ENCODE measurements at regions not wholly inside any gene's neighbourhood (a gene's known extent, or its start where the extent isn't known, plus 50 kb on each side); places are given as distances from the start of the nearest gene placed in this dataset.

- intact Hi-C loops (cut with DNase I; ENCODE audit: low total_unique reads) = no loop called here
- H3K4me3 ChIP-seq = no peak overlapping the region
- H3K27ac ChIP-seq = no peak overlapping the region
- WGBS, 5 donors = 78 to 86% (median 84%) methylated on average over 2 of the region's 2 CpGs
- H3K27me3 ChIP-seq = no peaks in the 10 kb centered on the region
- peak in 1 of 2 donors; percentile 24 for DNase-seq
- no peaks in the 10 kb centered on the region for H3K36me3 ChIP-seq
- H3K4me1 ChIP-seq = peaks cover 0 to 8% (median 1%) of the 10 kb centered on the region in 4 donors
- H3K9me3 ChIP-seq = no peaks in the 10 kb centered on the region
- TF ChIP-seq POLR2A (IDR thresholded peaks at IDR 0.05) (no peak), CTCF (IDR thresholded peaks at IDR 0.05) (no peak), POLR2AphosphoS5 (IDR thresholded peaks at IDR 0.05) (no peak), EP300 (IDR thresholded peaks at IDR 0.05) (no peak)
Observed at GRCh38 chr6:82022614-82023129, 224.9 kb downstream of the IBTK start.

GRCh38 chr6:82017773-82018172, 229.8 kb downstream of the IBTK start:
- Histone ChIP-seq H3K27me3 (no peaks in the 10 kb centered on the region), H3K4me3 (no peak overlapping the region), H3K9me3 (no peaks in the 10 kb centered on the region), H3K4me1 (peaks cover 0 to 13% (median 5%) of the 10 kb centered on the region in 4 donors), H3K27ac (peak overlapping the region in 1 of 5 donors; percentile 41), H3K36me3 (no peaks in the 10 kb centered on the region)
- TF ChIP-seq POLR2A (IDR thresholded peaks at IDR 0.05) (no peak), POLR2AphosphoS5 (IDR thresholded peaks at IDR 0.05) (no peak), EP300 (IDR thresholded peaks at IDR 0.05) (no peak), CTCF (IDR thresholded peaks at IDR 0.05) (no peak)
- intact Hi-C loops (cut with DNase I; ENCODE audit: low total_unique reads) = no loop called here
- no peak for DNase-seq
- WGBS, 5 donors = 75 to 89% (median 78%) methylated on average over 3 of the region's 3 CpGs

- no peak for DNase-seq
- no peaks in the 10 kb centered on the region for H3K36me3 ChIP-seq
- TF ChIP-seq POLR2A (IDR thresholded peaks at IDR 0.05) (no peak), POLR2AphosphoS5 (IDR thresholded peaks at IDR 0.05) (peak in 2 of 3 donors; percentile 10 to 44)
- no peaks in the 10 kb centered on the region for H3K27me3 ChIP-seq
- H3K4me3 ChIP-seq = no peak overlapping the region
- H3K27ac ChIP-seq = peak overlapping the region in 3 of 5 donors; percentile 41 to 50 (median 48)
- H3K4me1 ChIP-seq = peaks cover 0 to 13% (median 3%) of the 10 kb centered on the region in 4 donors
- intact Hi-C loops (cut with DNase I; ENCODE audit: low total_unique reads) = no loop called here
- H3K9me3 ChIP-seq = no peaks in the 10 kb centered on the region
Observed at GRCh38 chr6:82017288-82017687, 230.3 kb downstream of the IBTK start.

GRCh38 chr6:82015526-82015925, 232.0 kb downstream of the IBTK start:
- no peak overlapping the region for H3K4me3 ChIP-seq
- H3K4me1 ChIP-seq = peaks cover 0 to 13% (median 2%) of the 10 kb centered on the region in 4 donors
- no peaks in the 10 kb centered on the region for H3K27me3 ChIP-seq
- TF ChIP-seq CTCF (IDR thresholded peaks at IDR 0.05) (no peak), POLR2A (IDR thresholded peaks at IDR 0.05) (no peak), EP300 (IDR thresholded peaks at IDR 0.05) (no peak)
- H3K9me3 ChIP-seq = no peaks in the 10 kb centered on the region
- intact Hi-C loops (cut with DNase I; ENCODE audit: low total_unique reads) = no loop called here
- 44 to 86% (median 64%) methylated on average over 2 of the region's 2 CpGs for WGBS, 5 donors
- DNase-seq = no peak
- no peaks in the 10 kb centered on the region for H3K36me3 ChIP-seq
- peak overlapping the region in 2 of 5 donors; percentile 28 to 46 for H3K27ac ChIP-seq

- Histone ChIP-seq H3K27ac (peak overlapping the region in 3 of 5 donors; percentile 28 to 56 (median 46)), H3K27me3 (no peaks in the 10 kb centered on the region), H3K9me3 (no peaks in the 10 kb centered on the region), H3K4me1 (peaks cover 0 to 13% (median 2%) of the 10 kb centered on the region in 4 donors), H3K4me3 (no peak overlapping the region), H3K36me3 (no peaks in the 10 kb centered on the region)
- intact Hi-C loops (cut with DNase I; ENCODE audit: low total_unique reads) = no loop called here
- 82 to 91% (median 87%) methylated on average over 2 of the region's 2 CpGs for WGBS, 5 donors
- DNase-seq = no peak
- no peak for TF ChIP-seq CTCF (IDR thresholded peaks at IDR 0.05)
- TF ChIP-seq EP300 (IDR thresholded peaks at IDR 0.05) = no peak
- TF ChIP-seq POLR2AphosphoS5 (IDR thresholded peaks at IDR 0.05) = no peak
- no peak for TF ChIP-seq POLR2A (IDR thresholded peaks at IDR 0.05)
Observed at GRCh38 chr6:82015043-82015442, 232.5 kb downstream of the IBTK start.
